GM13977 (cell line): ENCODE measurements at regions not wholly inside any gene's neighbourhood (a gene's known extent, or its start where the extent isn't known, plus 50 kb on each side); places are given as distances from the start of the nearest gene placed in this dataset.
"Not testable (repeated sequence)": the region's sequence is repeated elsewhere in the genome, so short reads cannot be mapped to it uniquely, and the experiment has no call there.

Source experiments
- DNase-seq: peaks from one replicate; pipeline ENCODE4 v3.0.0; 2012; ENCODE audit warnings: low spot score
- CTCF ChIP-seq: IDR thresholded peaks from 2 replicates; pipeline ENCODE4 v1.5.1; 2012; ENCODE audit warnings: mild to moderate bottlenecking, control low read depth; ENCODE audit not compliant: insufficient read depth; ENCODE audit errors: extremely low read depth, missing control alignments
- in situ Hi-C: fragments of 300-500 bp; cut with MboI; formaldehyde crosslinking; loops from one replicate; pipeline ENCODE4 v1.12.0; 2022; ENCODE audit warnings: low sequenced_read_pairs, low pct_unique_long_range_greater_than_20kb, mixed read lengths, inconsistent platforms; ENCODE audit not compliant: unreplicated experiment

GRCh38 chr15:77834276-77834990 is 201.7 kb upstream of the LINGO1 start:
- in situ Hi-C loops, result no loop called here
- TF ChIP-seq CTCF, result no peak
- DNase-seq, result no peak

GRCh38 chr15:77832874-77833273 is 200.2 kb upstream of the LINGO1 start:
- no peak for TF ChIP-seq CTCF
- DNase-seq, result no peak
- in situ Hi-C loops, result no loop called here

GRCh38 chr15:77831986-77832385 is 199.3 kb upstream of the LINGO1 start:
- no peak for TF ChIP-seq CTCF
- DNase-seq, result no peak
- in situ Hi-C loops, result no loop called here

- no peak for TF ChIP-seq CTCF
- no peak for DNase-seq
- in situ Hi-C loops, result no loop called here
Observed at GRCh38 chr15:77830051-77830468, 197.3 kb upstream of the LINGO1 start.

GRCh38 chr15:77829331-77829730 is 196.6 kb upstream of the LINGO1 start:
- DNase-seq, in situ Hi-C loops: not testable (repeated sequence)

- no peak for DNase-seq
- in situ Hi-C loops, result no loop called here
Observed at GRCh38 chr15:77827860-77828259, 195.1 kb upstream of the LINGO1 start.

More at GRCh38 chr15:77827860-77828259, 195.1 kb upstream of the LINGO1 start:
- TF ChIP-seq CTCF, result no peak
